GM21360 (cell line): ENCODE measurements at regions not wholly inside any gene's neighbourhood (a gene's known extent, or its start where the extent isn't known, plus 50 kb on each side); places are given as distances from the start of the nearest gene placed in this dataset.

Experiments used
- ATAC-seq: cut with Tn5 transposase; IDR thresholded peaks from one replicate; pipeline ENCODE4 v1.9.1; 2021; ENCODE audit warnings: mild to moderate bottlenecking, moderate library complexity; ENCODE audit not compliant: unreplicated experiment

GRCh38 chr1:229195246-229195645, 75.7 kb upstream of the RAB4A start:
- no peak for ATAC-seq

GRCh38 chr1:229196404-229197264, 74.3 kb upstream of the RAB4A start:
- no peak for ATAC-seq

- no peak for ATAC-seq
These were observed 73.7 kb upstream of the RAB4A start for GRCh38 chr1:229197265-229197585.

- ATAC-seq: no peak
These were observed 71.4 kb upstream of the RAB4A start for GRCh38 chr1:229199261-229200243.

- no peak for ATAC-seq
These were observed 67.7 kb upstream of the RAB4A start for GRCh38 chr1:229203030-229203751.

- no peak for ATAC-seq
These were observed 66.8 kb upstream of the RAB4A start for GRCh38 chr1:229203991-229204632.

GRCh38 chr1:229204921-229205777, 65.8 kb upstream of the RAB4A start:
- ATAC-seq: no peak

- no peak for ATAC-seq
These were observed 65.1 kb upstream of the RAB4A start for GRCh38 chr1:229205854-229206253.

GRCh38 chr1:229207916-229208315, 63.0 kb upstream of the RAB4A start:
- no peak for ATAC-seq

- ATAC-seq: no peak
These were observed 62.4 kb upstream of the RAB4A start for GRCh38 chr1:229208481-229208880.

GRCh38 chr1:229209386-229209785, 61.5 kb upstream of the RAB4A start:
- ATAC-seq: no peak

- ATAC-seq: no peak
These were observed 61.1 kb upstream of the RAB4A start for GRCh38 chr1:229209816-229210215.

GRCh38 chr1:229210844-229211243, 60.1 kb upstream of the RAB4A start:
- no peak for ATAC-seq

GRCh38 chr1:229213797-229214196, 57.1 kb upstream of the RAB4A start:
- ATAC-seq: no peak

GRCh38 chr1:229217716-229218115, 53.2 kb upstream of the RAB4A start:
- ATAC-seq: no peak

GRCh38 chr1:229218612-229219025, 52.3 kb upstream of the RAB4A start:
- no peak for ATAC-seq

- ATAC-seq: no peak
These were observed 50.6 kb upstream of the RAB4A start for GRCh38 chr1:229220163-229220846.

GRCh38 chr1:229221106-229222019, 49.5 kb upstream of the RAB4A start:
- no peak for ATAC-seq
